IPS-20b (cell line): ENCODE measurements at regions not wholly inside any gene's neighbourhood (a gene's known extent, or its start where the extent isn't known, plus 50 kb on each side); places are given as distances from the start of the nearest gene placed in this dataset.

Experiments
- H3K27ac ChIP-seq: one replicate; pipeline ENCODE4 v1.5.1; 2013; ENCODE audit warnings: low read length
- H3K27me3 ChIP-seq: 2 replicates; pipeline ENCODE4 v1.6.1; 2013; ENCODE audit warnings: mild to moderate bottlenecking, low read length, inconsistent platforms; ENCODE audit not compliant: insufficient read depth
- H3K36me3 ChIP-seq: 2 replicates; pipeline ENCODE4 v1.6.1; 2013; ENCODE audit warnings: low read depth, mild to moderate bottlenecking, inconsistent platforms, low read length, moderate library complexity; ENCODE audit not compliant: insufficient read depth
- H3K4me1 ChIP-seq: 2 replicates; pipeline ENCODE4 v1.6.1; 2013; ENCODE audit warnings: mild to moderate bottlenecking, control low read depth, inconsistent platforms, low read length, moderate library complexity; ENCODE audit not compliant: insufficient read depth
- H3K4me3 ChIP-seq: 2 replicates; pipeline ENCODE4 v1.5.1; 2013; ENCODE audit warnings: mild to moderate bottlenecking, low read length, inconsistent platforms
- H3K9ac ChIP-seq: 2 replicates; pipeline ENCODE4 v1.6.1; 2013; ENCODE audit warnings: low read depth, mild to moderate bottlenecking, inconsistent platforms, low read length, moderate library complexity
- H3K9me3 ChIP-seq: 2 replicates; pipeline ENCODE4 v1.6.1; 2013; ENCODE audit warnings: mild to moderate bottlenecking, low read depth, low read length, inconsistent platforms; ENCODE audit not compliant: insufficient read depth

GRCh38 chr10:128540128-128540762 lies 414.0 kb upstream of the MKI67 start:
- Histone ChIP-seq H3K27ac (no peak overlapping the region), H3K4me1 (peaks cover 62% of the 10 kb centered on the region), H3K36me3 (no peaks in the 10 kb centered on the region), H3K9ac (peak overlapping the region; percentile 75; the same call in 1 of the 2 replicates), H3K4me3 (peak overlapping the region; percentile 70), H3K9me3 (no peaks in the 10 kb centered on the region), H3K27me3 (peaks cover 40% of the 10 kb centered on the region; the same call in 1 of the 2 replicates)

GRCh38 chr10:128540781-128541761 lies 414.8 kb upstream of the MKI67 start:
- H3K9me3 ChIP-seq, result no peaks in the 10 kb centered on the region
- H3K9ac ChIP-seq, result peak overlapping the region; percentile 75; the same call in 1 of the 2 replicates
- peaks cover 40% of the 10 kb centered on the region; the same call in 1 of the 2 replicates for H3K27me3 ChIP-seq
- H3K4me1 ChIP-seq, result peaks cover 62% of the 10 kb centered on the region
- H3K36me3 ChIP-seq, result no peaks in the 10 kb centered on the region
- H3K4me3 ChIP-seq, result peak overlapping the region; percentile 70
- no peak overlapping the region for H3K27ac ChIP-seq

- H3K27ac ChIP-seq, result no peak overlapping the region
- H3K9ac ChIP-seq, result peak overlapping the region; percentile 19; the same call in 1 of the 2 replicates
- peaks cover 60% of the 10 kb centered on the region for H3K4me1 ChIP-seq
- peak overlapping the region; percentile 70 for H3K4me3 ChIP-seq
- H3K36me3 ChIP-seq, result no peaks in the 10 kb centered on the region
- H3K27me3 ChIP-seq, result peaks cover 40% of the 10 kb centered on the region; the same call in 1 of the 2 replicates
- H3K9me3 ChIP-seq, result no peaks in the 10 kb centered on the region
Observed at GRCh38 chr10:128541926-128542475, 415.8 kb upstream of the MKI67 start.

- H3K4me1 ChIP-seq, result peaks cover 53% of the 10 kb centered on the region
- H3K4me3 ChIP-seq, result no peak overlapping the region
- H3K27ac ChIP-seq, result no peak overlapping the region
- H3K27me3 ChIP-seq, result peaks cover 40% of the 10 kb centered on the region; the same call in 1 of the 2 replicates
- no peaks in the 10 kb centered on the region for H3K9me3 ChIP-seq
- H3K9ac ChIP-seq, result no peak overlapping the region; the same call in 1 of the 2 replicates
- H3K36me3 ChIP-seq, result no peaks in the 10 kb centered on the region
Observed at GRCh38 chr10:128542659-128543058, 416.4 kb upstream of the MKI67 start.

GRCh38 chr10:128543151-128543550 lies 416.9 kb upstream of the MKI67 start:
- no peaks in the 10 kb centered on the region for H3K36me3 ChIP-seq
- H3K27me3 ChIP-seq, result peaks cover 40% of the 10 kb centered on the region; the same call in 1 of the 2 replicates
- H3K9ac ChIP-seq, result no peak overlapping the region
- no peaks in the 10 kb centered on the region for H3K9me3 ChIP-seq
- no peak overlapping the region for H3K4me3 ChIP-seq
- no peak overlapping the region for H3K27ac ChIP-seq
- H3K4me1 ChIP-seq, result peaks cover 48% of the 10 kb centered on the region

- H3K27me3 ChIP-seq, result peaks cover 24% of the 10 kb centered on the region; the same call in 1 of the 2 replicates
- no peaks in the 10 kb centered on the region for H3K9me3 ChIP-seq
- H3K4me3 ChIP-seq, result no peak overlapping the region
- H3K27ac ChIP-seq, result no peak overlapping the region
- H3K4me1 ChIP-seq, result peaks cover 28% of the 10 kb centered on the region
- H3K9ac ChIP-seq, result no peak overlapping the region
- no peaks in the 10 kb centered on the region for H3K36me3 ChIP-seq
Observed at GRCh38 chr10:128545216-128545615, 419.0 kb upstream of the MKI67 start.

- Histone ChIP-seq H3K27ac (no peak overlapping the region), H3K36me3 (no peaks in the 10 kb centered on the region), H3K9ac (no peak overlapping the region), H3K4me3 (no peak overlapping the region), H3K4me1 (peaks cover 28% of the 10 kb centered on the region), H3K27me3 (peaks cover 16% of the 10 kb centered on the region; the same call in 1 of the 2 replicates), H3K9me3 (no peaks in the 10 kb centered on the region)
Observed at GRCh38 chr10:128546651-128547165, 420.5 kb upstream of the MKI67 start.

GRCh38 chr10:128549101-128549608 lies 422.9 kb upstream of the MKI67 start:
- Histone ChIP-seq H3K36me3 (no peaks in the 10 kb centered on the region), H3K27me3 (no peaks in the 10 kb centered on the region), H3K27ac (no peak overlapping the region)

GRCh38 chr10:128550045-128550444 lies 423.8 kb upstream of the MKI67 start:
- Histone ChIP-seq H3K4me1 (no peaks in the 10 kb centered on the region; the same call in 1 of the 2 replicates), H3K36me3 (no peaks in the 10 kb centered on the region), H3K27me3 (no peaks in the 10 kb centered on the region), H3K4me3 (no peak overlapping the region), H3K9me3 (peaks cover 14% of the 10 kb centered on the region), H3K27ac (no peak overlapping the region), H3K9ac (no peak overlapping the region)

More at GRCh38 chr10:128549101-128549608, 422.9 kb upstream of the MKI67 start:
- no peak overlapping the region for H3K9ac ChIP-seq
- peaks cover 5% of the 10 kb centered on the region for H3K4me1 ChIP-seq
- no peak overlapping the region for H3K4me3 ChIP-seq
- peaks cover 10% of the 10 kb centered on the region for H3K9me3 ChIP-seq

- Histone ChIP-seq H3K27ac (no peak overlapping the region), H3K4me3 (no peak overlapping the region), H3K36me3 (no peaks in the 10 kb centered on the region), H3K4me1 (no peaks in the 10 kb centered on the region), H3K27me3 (no peaks in the 10 kb centered on the region), H3K9me3 (peaks cover 14% of the 10 kb centered on the region), H3K9ac (no peak overlapping the region)
Observed at GRCh38 chr10:128551475-128551874, 425.3 kb upstream of the MKI67 start.

- H3K9ac ChIP-seq, result no peak overlapping the region
- peaks cover 14% of the 10 kb centered on the region for H3K9me3 ChIP-seq
- no peaks in the 10 kb centered on the region for H3K4me1 ChIP-seq
- no peaks in the 10 kb centered on the region for H3K27me3 ChIP-seq
- no peak overlapping the region for H3K4me3 ChIP-seq
- no peaks in the 10 kb centered on the region for H3K36me3 ChIP-seq
- H3K27ac ChIP-seq, result no peak overlapping the region
Observed at GRCh38 chr10:128553755-128554154, 427.5 kb upstream of the MKI67 start.
